T-helper 17 cell (primary cell): ENCODE measurements at regions not wholly inside any gene's neighbourhood (a gene's known extent, or its start where the extent isn't known, plus 50 kb on each side); places are given as distances from the start of the nearest gene placed in this dataset.
A peak's percentile ranks its signal among the peaks of the same experiment; 100 is the strongest.
"Not testable (repeated sequence)": the region's sequence is repeated elsewhere in the genome, so short reads cannot be mapped to it uniquely, and the experiment has no call there.

ENCODE experiments used
- ATAC-seq: fragments of 150-1000 bp; cut with Tn5 transposase; 2 replicates; pipeline ENCODE4 v1.10.0; 2021; ENCODE audit warnings: mild to moderate bottlenecking, moderate library complexity
- DNase-seq, 3 donors: peaks; one replicate each; pipeline versions ENCODE4 v3.0.0 to v3.0.0-alpha.2; 2020 to 2021
- H3K9me3 ChIP-seq: one replicate; pipeline ENCODE4 v1.7.0; 2013; ENCODE audit warnings: low read length, mild to moderate bottlenecking; ENCODE audit not compliant: control insufficient read depth, poor library complexity, severe bottlenecking
- H3K27ac Mint-ChIP-seq: one replicate; pipeline ENCODE4 v1.8.0; 2022; ENCODE audit warnings: mild to moderate bottlenecking, moderate library complexity, mixed read lengths
- H3K27me3 Mint-ChIP-seq: one replicate; pipeline ENCODE4 v1.8.0; 2022; ENCODE audit warnings: mixed read lengths
- H3K36me3 Mint-ChIP-seq: one replicate; pipeline ENCODE4 v1.8.0; 2022; ENCODE audit warnings: low read depth, mixed read lengths
- H3K4me1 Mint-ChIP-seq: one replicate; pipeline ENCODE4 v1.8.0; 2022; ENCODE audit warnings: mild to moderate bottlenecking, mixed read lengths
- H3K4me3 Mint-ChIP-seq: one replicate; pipeline ENCODE4 v1.8.0; 2022; ENCODE audit warnings: mild to moderate bottlenecking, moderate library complexity, mixed read lengths

- DNase-seq, result no peak
- no peaks in the 10 kb centered on the region for H3K9me3 ChIP-seq
- Mint-ChIP-seq H3K27ac (no peak overlapping the region), H3K4me3 (no peak overlapping the region), H3K4me1 (peaks cover 2% of the 10 kb centered on the region), H3K36me3 (no peaks in the 10 kb centered on the region), H3K27me3 (peaks cover 43% of the 10 kb centered on the region)
- ATAC-seq, result no peak
These were observed 59.6 kb downstream of the RNF187 start for GRCh38 chr1:228546541-228547463.

- H3K4me1 Mint-ChIP-seq, result peaks cover 2% of the 10 kb centered on the region
- no peak for DNase-seq
- no peaks in the 10 kb centered on the region for H3K36me3 Mint-ChIP-seq
- H3K27ac Mint-ChIP-seq, result no peak overlapping the region
- no peaks in the 10 kb centered on the region for H3K9me3 ChIP-seq
- no peak overlapping the region for H3K4me3 Mint-ChIP-seq
- H3K27me3 Mint-ChIP-seq, result peaks cover 37% of the 10 kb centered on the region
- no peak for ATAC-seq
These were observed 60.2 kb downstream of the RNF187 start for GRCh38 chr1:228547464-228547792.

DNA sequence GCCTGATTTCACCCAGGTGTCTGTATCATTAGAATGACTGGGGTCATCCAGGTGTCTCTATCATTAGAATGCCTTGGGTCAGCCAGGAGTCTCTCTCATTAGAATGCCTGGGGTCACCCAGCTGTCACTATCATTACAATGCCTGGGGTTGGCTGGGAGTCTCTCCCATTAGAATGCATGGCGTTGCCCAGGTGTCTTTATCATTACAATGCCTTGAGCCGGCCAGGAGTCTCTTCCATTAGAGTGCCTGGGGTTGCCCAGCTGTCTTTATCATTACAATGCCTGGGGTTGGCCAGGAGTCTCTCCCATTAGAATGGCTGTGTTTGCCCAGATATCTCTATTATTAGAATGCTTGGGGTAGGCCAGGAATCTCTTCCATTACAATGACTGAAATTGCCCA, 61.6 kb downstream of the RNF187 start:
- no peak for DNase-seq
- H3K9me3 ChIP-seq, result no peaks in the 10 kb centered on the region
- H3K27ac Mint-ChIP-seq, result no peak overlapping the region
- ATAC-seq, result no peak
- H3K36me3 Mint-ChIP-seq, result no peaks in the 10 kb centered on the region
- peaks cover 2% of the 10 kb centered on the region for H3K4me1 Mint-ChIP-seq
- no peak overlapping the region for H3K4me3 Mint-ChIP-seq
- H3K27me3 Mint-ChIP-seq, result peaks cover 25% of the 10 kb centered on the region

DNA sequence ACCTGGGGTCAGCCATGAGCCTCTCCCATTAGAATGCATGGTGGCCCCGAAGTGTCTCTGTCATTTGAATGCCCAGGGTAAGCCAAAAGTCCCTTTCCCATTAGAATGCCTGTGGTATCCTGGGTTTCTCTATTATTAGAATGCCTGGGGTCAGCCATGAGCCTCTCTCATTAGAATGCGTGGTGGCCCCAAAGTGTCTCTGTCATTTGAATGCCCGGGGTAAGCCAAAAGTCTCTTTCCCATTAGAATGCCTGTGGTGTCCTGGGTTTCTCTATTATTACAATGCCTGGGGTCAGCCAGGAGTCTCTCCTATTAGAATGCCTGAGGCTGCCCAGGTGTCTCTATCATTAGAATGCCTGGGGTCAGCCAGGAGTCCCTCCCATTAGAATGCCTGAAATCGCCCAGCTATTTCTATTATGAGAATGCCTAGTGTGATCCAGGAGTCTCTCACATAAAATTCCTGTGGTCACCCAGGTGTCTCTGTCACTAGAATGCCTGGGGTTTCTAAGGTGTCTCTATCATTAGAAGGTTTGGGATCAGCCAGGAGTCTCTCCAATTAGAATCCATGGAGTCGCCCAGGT, 65.5 kb downstream of the RNF187 start:
- Mint-ChIP-seq H3K4me3 (no peak overlapping the region), H3K27me3 (peaks cover 9% of the 10 kb centered on the region), H3K4me1 (no peaks in the 10 kb centered on the region), H3K36me3 (no peaks in the 10 kb centered on the region), H3K27ac (no peak overlapping the region)
- DNase-seq, result no peak
- no peaks in the 10 kb centered on the region for H3K9me3 ChIP-seq
- no peak for ATAC-seq

GRCh38 chr1:228554107-228554506, 66.9 kb downstream of the RNF187 start:
- Mint-ChIP-seq H3K27ac (no peak overlapping the region), H3K36me3 (no peaks in the 10 kb centered on the region), H3K4me3 (no peak overlapping the region), H3K4me1 (no peaks in the 10 kb centered on the region), H3K27me3 (peaks cover 9% of the 10 kb centered on the region)
- no peak for ATAC-seq
- no peak for DNase-seq
- H3K9me3 ChIP-seq, result no peaks in the 10 kb centered on the region

GRCh38 chr1:228555074-228555994, 68.2 kb downstream of the RNF187 start:
- Mint-ChIP-seq H3K27ac (peak overlapping the region; percentile 65), H3K4me3 (no peak overlapping the region), H3K36me3 (no peaks in the 10 kb centered on the region), H3K4me1 (no peaks in the 10 kb centered on the region), H3K27me3 (no peaks in the 10 kb centered on the region)
- no peaks in the 10 kb centered on the region for H3K9me3 ChIP-seq
- ATAC-seq (peak; percentile 40), DNase-seq (peak in 2 of 3 donors; percentile 15 to 50)

GRCh38 chr1:228556634-228557430, 69.7 kb downstream of the RNF187 start:
- not testable (repeated sequence) for H3K4me1 Mint-ChIP-seq, H3K27ac Mint-ChIP-seq, H3K27me3 Mint-ChIP-seq, ATAC-seq, H3K9me3 ChIP-seq, H3K36me3 Mint-ChIP-seq, H3K4me3 Mint-ChIP-seq
- peak in 1 of 3 donors; percentile 45 for DNase-seq
